ENCODE measurements at regions not wholly inside any gene's neighbourhood (a gene's known extent, or its start where the extent isn't known, plus 50 kb on each side); places are given as distances from the start of the nearest gene placed in this dataset.
"Not testable (repeated sequence)": the region's sequence is repeated elsewhere in the genome, so short reads cannot be mapped to it uniquely, and the experiment has no call there.

DNA sequence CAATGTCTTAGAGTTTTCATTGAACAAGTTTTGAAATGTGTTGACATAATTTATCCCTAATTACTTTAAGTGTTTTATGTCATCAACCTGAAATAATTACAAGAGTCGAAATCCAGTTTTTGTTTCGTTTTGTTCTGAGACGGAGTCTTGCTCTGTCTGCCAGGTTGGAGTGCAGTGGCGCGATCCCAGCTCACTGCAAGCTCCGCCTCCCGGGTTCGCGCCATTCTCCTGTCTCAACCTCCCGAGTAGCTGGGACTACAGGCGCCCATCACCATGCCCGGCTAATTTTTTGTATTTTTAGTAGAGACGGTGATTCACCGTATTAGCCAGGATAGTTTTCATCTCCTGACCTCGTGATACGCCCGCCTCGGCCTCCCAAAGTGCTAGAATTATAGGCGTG is 1131.0 kb upstream of the LRRTM3 start:
- CTCF ChIA-PET (ENCODE audit: low intra/inter-chr PET ratio, low total read pairs); in situ Hi-C loops (cut with HindIII; ENCODE audit: extremely low pct_ligation_motif_present, low pct_unique_long_range_greater_than_20kb); H3K9ac ChIP-seq (ENCODE audit: insufficient read depth, low read depth, low read length); H3K27me3 ChIP-seq (ENCODE audit: control insufficient read depth in 1 of 2, insufficient read depth in 2 of 2, low read length in 2 of 2); ATAC-seq; H3K9me3 ChIP-seq (ENCODE audit: low read length); H3K4me3 ChIP-seq (replicated peaks in 1 of 3; ENCODE audit: insufficient read depth in 1 of 3, low read depth in 2 of 3, low read length in 3 of 3); H3K4me1 ChIP-seq (ENCODE audit: insufficient read depth, low read length); H3K79me2 ChIP-seq (ENCODE audit: insufficient read depth, low read length); intact Hi-C loops (cut with micrococcal nuclease; ENCODE audit: unreplicated experiment); H3K27ac ChIP-seq (ENCODE audit: extremely low read length, insufficient read depth, low read length); FAIRE-seq; H3K4me2 ChIP-seq (ENCODE audit: low read depth, low read length); H3K36me3 ChIP-seq (replicated peaks in 1 of 2; ENCODE audit: control insufficient read depth in 1 of 2, insufficient read depth in 2 of 2, low read length in 2 of 2); DNase-seq (ENCODE audit: low spot score); POLR2A ChIA-PET; H2AFZ ChIP-seq (ENCODE audit: low read length); H4K20me1 ChIP-seq (ENCODE audit: insufficient read depth, low read length); BruUV-seq (replicated peaks): not testable (repeated sequence)
- WGBS (ENCODE audit: low lambda C conversion rate): 71% methylated on average over 19 of the region's 19 CpGs

DNA sequence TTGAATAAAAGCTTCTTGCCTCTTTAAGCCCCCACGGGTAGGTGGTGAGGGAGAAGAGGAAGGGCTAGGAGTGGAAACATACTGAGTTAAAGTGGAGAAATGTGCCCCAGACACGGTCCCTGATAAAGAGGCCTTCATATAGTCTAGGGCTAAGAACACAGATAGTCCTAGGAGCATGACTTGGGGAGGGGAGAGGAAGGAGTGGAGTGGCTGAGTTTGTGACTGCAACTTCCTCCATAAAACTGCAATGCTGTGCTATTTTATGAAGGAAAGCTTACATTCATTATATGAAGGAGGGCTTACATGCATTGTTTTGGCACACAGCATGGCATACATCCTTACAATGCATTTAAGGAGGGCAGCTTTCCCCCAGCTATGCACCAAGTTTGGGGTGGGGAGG is 1129.4 kb upstream of the LRRTM3 start:
- FAIRE-seq (no peak), DNase-seq (ENCODE audit: low spot score) (no peak), ATAC-seq (no peak)
- no peaks in the 10 kb centered on the region for H3K9me3 ChIP-seq (ENCODE audit: low read length)
- H3K4me3 ChIP-seq (replicated peaks in 1 of 3; ENCODE audit: insufficient read depth in 1 of 3, low read depth in 2 of 3, low read length in 3 of 3): no peak overlapping the region
- POLR2A ChIA-PET: no interaction called here
- intact Hi-C loops (cut with micrococcal nuclease; ENCODE audit: unreplicated experiment): no loop called here
- in situ Hi-C loops (cut with HindIII; ENCODE audit: extremely low pct_ligation_motif_present, low pct_unique_long_range_greater_than_20kb): no loop called here
- H3K4me1 ChIP-seq (ENCODE audit: insufficient read depth, low read length): no peaks in the 10 kb centered on the region
- no peak overlapping the region for H3K4me2 ChIP-seq (ENCODE audit: low read depth, low read length)
- BruUV-seq (replicated peaks): no TSS peak
- CTCF ChIA-PET (ENCODE audit: low intra/inter-chr PET ratio, low total read pairs): no interaction called here
- no peak overlapping the region for H3K27ac ChIP-seq (ENCODE audit: extremely low read length, insufficient read depth, low read length)
- H4K20me1 ChIP-seq (ENCODE audit: insufficient read depth, low read length): no peaks in the 10 kb centered on the region
- H3K79me2 ChIP-seq (ENCODE audit: insufficient read depth, low read length): no peaks in the 10 kb centered on the region
- no peaks in the 10 kb centered on the region for H3K36me3 ChIP-seq (replicated peaks in 1 of 2; ENCODE audit: control insufficient read depth in 1 of 2, insufficient read depth in 2 of 2, low read length in 2 of 2)
- H2AFZ ChIP-seq (ENCODE audit: low read length): no peak overlapping the region
- WGBS (ENCODE audit: low lambda C conversion rate): 21% methylated on average over 2 of the region's 2 CpGs
- H3K27me3 ChIP-seq (ENCODE audit: control insufficient read depth in 1 of 2, insufficient read depth in 2 of 2, low read length in 2 of 2): no peaks in the 10 kb centered on the region; a peak in 1 of 5 replicates
- H3K9ac ChIP-seq (ENCODE audit: insufficient read depth, low read depth, low read length): no peak overlapping the region
- TF ChIP-seq, protein P1, sequence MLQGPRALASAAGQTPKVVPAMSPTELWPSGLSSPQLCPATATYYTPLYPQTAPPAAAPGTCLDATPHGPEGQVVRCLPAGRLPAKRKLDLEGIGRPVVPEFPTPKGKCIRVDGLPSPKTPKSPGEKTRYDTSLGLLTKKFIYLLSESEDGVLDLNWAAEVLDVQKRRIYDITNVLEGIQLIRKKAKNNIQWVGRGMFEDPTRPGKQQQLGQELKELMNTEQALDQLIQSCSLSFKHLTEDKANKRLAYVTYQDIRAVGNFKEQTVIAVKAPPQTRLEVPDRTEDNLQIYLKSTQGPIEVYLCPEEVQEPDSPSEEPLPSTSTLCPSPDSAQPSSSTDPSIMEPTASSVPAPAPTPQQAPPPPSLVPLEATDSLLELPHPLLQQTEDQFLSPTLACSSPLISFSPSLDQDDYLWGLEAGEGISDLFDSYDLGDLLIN (CRISPR knock-in tag; IDR thresholded peaks at IDR 0.05; ENCODE audit: borderline replicate concordance): no peak
- TF ChIP-seq HOXD1 (CRISPR knock-in tag; IDR thresholded peaks at IDR 0.05) (no peak), TBX2 (CRISPR knock-in tag; IDR thresholded peaks at IDR 0.05; ENCODE audit: borderline replicate concordance) (no peak)

All from HepG2 (cell line).